ENCODE measurements at regions not wholly inside any gene's neighbourhood (a gene's known extent, or its start where the extent isn't known, plus 50 kb on each side); places are given as distances from the start of the nearest gene placed in this dataset.
A peak's percentile ranks its signal among the peaks of the same experiment; 100 is the strongest.

- H3K27ac Mint-ChIP-seq = no peak overlapping the region
- no peak for TF ChIP-seq CTCF (IDR thresholded peaks at IDR 0.05)
- peaks cover 22% of the 10 kb centered on the region for H3K9me3 Mint-ChIP-seq
- H3K4me3 Mint-ChIP-seq = no peak overlapping the region
- no peaks in the 10 kb centered on the region for H3K4me1 Mint-ChIP-seq
- DNase-seq = no peak
- H3K27me3 Mint-ChIP-seq (ENCODE audit: low read depth, poor library complexity) = peaks cover 8% of the 10 kb centered on the region
- no peaks in the 10 kb centered on the region for H3K36me3 Mint-ChIP-seq (ENCODE audit: low read depth)
Observed at GRCh38 chr7:27314111-27314510, 71.5 kb downstream of the EVX1 start.

- no peak for TF ChIP-seq CTCF (IDR thresholded peaks at IDR 0.05)
Observed at GRCh38 chr7:27315066-27315465, 72.5 kb downstream of the EVX1 start.

GRCh38 chr7:27316311-27316710 is 73.7 kb downstream of the EVX1 start:
- Mint-ChIP-seq H3K9me3 (peaks cover 20% of the 10 kb centered on the region), H3K4me1 (no peaks in the 10 kb centered on the region), H3K36me3 (ENCODE audit: low read depth) (no peaks in the 10 kb centered on the region), H3K4me3 (no peak overlapping the region), H3K27me3 (ENCODE audit: low read depth, poor library complexity) (peaks cover 10% of the 10 kb centered on the region), H3K27ac (no peak overlapping the region)
- TF ChIP-seq CTCF (IDR thresholded peaks at IDR 0.05) = no peak
- no peak for DNase-seq

More at GRCh38 chr7:27315066-27315465, 72.5 kb downstream of the EVX1 start:
- H3K36me3 Mint-ChIP-seq (ENCODE audit: low read depth) = no peaks in the 10 kb centered on the region
- H3K27ac Mint-ChIP-seq = no peak overlapping the region
- peaks cover 22% of the 10 kb centered on the region for H3K9me3 Mint-ChIP-seq
- no peak for DNase-seq
- peaks cover 10% of the 10 kb centered on the region for H3K27me3 Mint-ChIP-seq (ENCODE audit: low read depth, poor library complexity)
- H3K4me1 Mint-ChIP-seq = no peaks in the 10 kb centered on the region
- H3K4me3 Mint-ChIP-seq = no peak overlapping the region

GRCh38 chr7:27324246-27324645 is 81.6 kb downstream of the EVX1 start:
- Mint-ChIP-seq H3K4me3 (no peak overlapping the region), H3K4me1 (no peaks in the 10 kb centered on the region), H3K27me3 (ENCODE audit: low read depth, poor library complexity) (peaks cover 7% of the 10 kb centered on the region), H3K27ac (no peak overlapping the region), H3K36me3 (ENCODE audit: low read depth) (no peaks in the 10 kb centered on the region), H3K9me3 (peaks cover 10% of the 10 kb centered on the region)
- no peak for TF ChIP-seq CTCF (IDR thresholded peaks at IDR 0.05)
- no peak for DNase-seq

GRCh38 chr7:27329909-27330308 is 87.3 kb downstream of the EVX1 start:
- no peak overlapping the region for H3K4me3 Mint-ChIP-seq
- H3K27me3 Mint-ChIP-seq (ENCODE audit: low read depth, poor library complexity) = peaks cover under 1% of the 10 kb centered on the region
- no peak for DNase-seq
- peaks cover 11% of the 10 kb centered on the region for H3K36me3 Mint-ChIP-seq (ENCODE audit: low read depth)
- peak; percentile 17 for TF ChIP-seq CTCF (IDR thresholded peaks at IDR 0.05)
- H3K9me3 Mint-ChIP-seq = peaks cover 12% of the 10 kb centered on the region
- H3K4me1 Mint-ChIP-seq = no peaks in the 10 kb centered on the region
- H3K27ac Mint-ChIP-seq = no peak overlapping the region

GRCh38 chr7:27339478-27339877 is 96.9 kb downstream of the EVX1 start:
- no peaks in the 10 kb centered on the region for H3K9me3 Mint-ChIP-seq
- no peak for TF ChIP-seq CTCF (IDR thresholded peaks at IDR 0.05)
- peaks cover 9% of the 10 kb centered on the region for H3K27me3 Mint-ChIP-seq (ENCODE audit: low read depth, poor library complexity)
- H3K4me1 Mint-ChIP-seq = no peaks in the 10 kb centered on the region
- DNase-seq = no peak
- H3K4me3 Mint-ChIP-seq = no peak overlapping the region
- H3K27ac Mint-ChIP-seq = no peak overlapping the region
- H3K36me3 Mint-ChIP-seq (ENCODE audit: low read depth) = no peaks in the 10 kb centered on the region
